ENCODE measurements at regions not wholly inside any gene's neighbourhood (a gene's known extent, or its start where the extent isn't known, plus 50 kb on each side); places are given as distances from the start of the nearest gene placed in this dataset.
A peak's percentile ranks its signal among the peaks of the same experiment; 100 is the strongest.

DNA sequence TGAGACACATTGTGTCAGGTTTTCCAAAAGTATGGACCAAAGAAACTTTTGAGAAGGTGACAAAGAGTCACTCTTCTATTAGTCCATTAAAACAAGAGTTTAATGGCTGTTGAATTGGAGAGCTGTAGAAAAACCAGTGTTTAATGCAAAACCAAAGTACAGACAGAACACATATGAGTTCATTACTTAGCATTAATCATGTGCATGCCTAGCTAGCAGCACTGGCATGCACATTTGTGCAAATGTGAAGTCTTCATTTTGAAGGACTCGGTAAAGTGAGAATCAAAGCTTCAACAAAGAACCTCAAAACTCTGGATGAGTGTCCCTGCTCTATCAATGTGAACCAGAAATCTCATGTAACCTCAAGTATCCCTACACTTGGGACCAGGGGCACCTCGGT, 256.3 kb upstream of the PPARGC1A start:
- intact Hi-C loops (cut with DNase I; ENCODE audit: low total_unique reads): no loop called here
- ATAC-seq (no peak), DNase-seq (no peak)
- Histone ChIP-seq H3K9me3 (no peaks in the 10 kb centered on the region), H3K4me1 (peaks cover 9 to 16% of the 10 kb centered on the region in 2 donors), H3K4me3 (no peak overlapping the region), H3K27me3 (no peaks in the 10 kb centered on the region), H3K36me3 (no peaks in the 10 kb centered on the region), H3K27ac (no peak overlapping the region)
- in situ Hi-C loops (cut with MboI; ENCODE audit: low sequenced_read_pairs in 4 of 4): no loop called here
- TF ChIP-seq, protein P1, sequence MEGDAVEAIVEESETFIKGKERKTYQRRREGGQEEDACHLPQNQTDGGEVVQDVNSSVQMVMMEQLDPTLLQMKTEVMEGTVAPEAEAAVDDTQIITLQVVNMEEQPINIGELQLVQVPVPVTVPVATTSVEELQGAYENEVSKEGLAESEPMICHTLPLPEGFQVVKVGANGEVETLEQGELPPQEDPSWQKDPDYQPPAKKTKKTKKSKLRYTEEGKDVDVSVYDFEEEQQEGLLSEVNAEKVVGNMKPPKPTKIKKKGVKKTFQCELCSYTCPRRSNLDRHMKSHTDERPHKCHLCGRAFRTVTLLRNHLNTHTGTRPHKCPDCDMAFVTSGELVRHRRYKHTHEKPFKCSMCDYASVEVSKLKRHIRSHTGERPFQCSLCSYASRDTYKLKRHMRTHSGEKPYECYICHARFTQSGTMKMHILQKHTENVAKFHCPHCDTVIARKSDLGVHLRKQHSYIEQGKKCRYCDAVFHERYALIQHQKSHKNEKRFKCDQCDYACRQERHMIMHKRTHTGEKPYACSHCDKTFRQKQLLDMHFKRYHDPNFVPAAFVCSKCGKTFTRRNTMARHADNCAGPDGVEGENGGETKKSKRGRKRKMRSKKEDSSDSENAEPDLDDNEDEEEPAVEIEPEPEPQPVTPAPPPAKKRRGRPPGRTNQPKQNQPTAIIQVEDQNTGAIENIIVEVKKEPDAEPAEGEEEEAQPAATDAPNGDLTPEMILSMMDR (IDR thresholded peaks at IDR 0.05 in 4 of 5, conservative IDR thresholded peaks at IDR 0.05 in 1 of 5): no peak
- TF ChIP-seq POLR2A (IDR thresholded peaks at IDR 0.05): no peak

DNA sequence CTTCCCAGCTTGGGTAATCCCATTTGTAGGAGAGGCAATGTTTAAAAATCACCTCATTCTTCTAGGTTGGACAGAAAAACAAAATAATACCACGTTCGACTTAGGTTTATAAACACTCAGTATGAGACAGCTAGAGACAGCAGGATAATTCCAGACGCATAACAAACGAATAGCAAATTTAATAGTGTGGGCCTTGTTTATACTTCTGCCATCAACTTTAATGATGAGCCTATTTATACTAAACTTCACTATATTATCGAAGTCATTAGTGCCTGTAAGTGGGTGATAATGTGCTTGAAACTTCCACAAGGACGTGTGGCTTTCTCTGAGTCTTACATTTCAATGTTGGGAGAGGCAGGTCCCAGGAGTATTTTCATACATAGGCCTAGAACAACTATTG, 255.7 kb upstream of the PPARGC1A start:
- in situ Hi-C loops (cut with MboI; ENCODE audit: low sequenced_read_pairs in 4 of 4): no loop called here
- H3K4me3 ChIP-seq: no peak overlapping the region
- intact Hi-C loops (cut with DNase I; ENCODE audit: low total_unique reads): no loop called here
- ATAC-seq (no peak), DNase-seq (no peak)
- H3K36me3 ChIP-seq: no peaks in the 10 kb centered on the region
- no peaks in the 10 kb centered on the region for H3K27me3 ChIP-seq
- TF ChIP-seq, protein P1 (IDR thresholded peaks at IDR 0.05 in 4 of 5, conservative IDR thresholded peaks at IDR 0.05 in 1 of 5): no peak
- TF ChIP-seq POLR2A (IDR thresholded peaks at IDR 0.05): no peak
- peaks cover 9 to 16% of the 10 kb centered on the region in 2 donors for H3K4me1 ChIP-seq
- H3K9me3 ChIP-seq: no peaks in the 10 kb centered on the region
- H3K27ac ChIP-seq: no peak overlapping the region

DNA sequence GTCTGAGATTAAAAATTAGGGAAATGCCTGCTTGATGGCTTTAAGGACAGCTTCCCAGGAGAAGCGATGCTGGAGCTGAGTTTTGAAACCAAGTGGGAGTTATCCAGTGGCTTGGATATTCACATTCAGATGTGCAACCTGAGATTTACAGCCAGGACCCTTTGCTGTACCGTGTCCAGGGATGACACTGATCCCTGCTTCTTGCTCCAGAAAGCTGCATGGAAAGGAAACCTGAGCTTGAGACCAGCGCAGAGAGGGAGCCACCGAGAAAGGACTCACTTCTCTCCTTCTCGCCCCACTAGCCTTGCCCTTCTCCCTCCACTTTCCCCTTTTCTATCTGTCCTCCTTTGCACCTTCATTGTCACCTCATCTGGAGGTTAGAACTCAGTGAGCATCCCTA, 254.5 kb upstream of the PPARGC1A start:
- ATAC-seq (no peak), DNase-seq (no peak)
- intact Hi-C loops (cut with DNase I; ENCODE audit: low total_unique reads): no loop called here
- Histone ChIP-seq H3K4me1 (peaks cover 9 to 16% of the 10 kb centered on the region in 2 donors), H3K4me3 (no peak overlapping the region), H3K27ac (no peak overlapping the region), H3K9me3 (no peaks in the 10 kb centered on the region), H3K27me3 (no peaks in the 10 kb centered on the region), H3K36me3 (no peaks in the 10 kb centered on the region)
- TF ChIP-seq, protein P1 (IDR thresholded peaks at IDR 0.05 in 4 of 5, conservative IDR thresholded peaks at IDR 0.05 in 1 of 5): no peak
- no peak for TF ChIP-seq POLR2A (IDR thresholded peaks at IDR 0.05)
- in situ Hi-C loops (cut with MboI; ENCODE audit: low sequenced_read_pairs in 4 of 4): no loop called here

DNA sequence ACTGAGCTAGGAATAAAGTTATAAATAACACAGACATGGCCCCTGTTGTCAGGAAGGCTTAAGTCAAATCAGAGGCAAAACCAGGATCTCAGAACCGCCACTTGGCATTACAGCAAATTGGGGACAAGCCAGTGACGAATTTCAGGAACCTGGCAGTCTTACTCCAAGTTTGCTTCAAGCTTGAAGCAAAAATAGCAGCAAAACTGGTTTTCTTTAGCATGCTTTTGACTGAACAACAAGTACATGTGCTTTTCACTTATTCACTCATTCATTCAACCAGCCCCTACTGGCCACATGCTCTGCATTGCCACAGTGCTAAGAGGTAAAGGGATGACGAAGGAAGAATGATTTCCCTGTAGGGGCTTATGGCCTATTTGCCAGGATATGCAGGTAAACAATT, 253.9 kb upstream of the PPARGC1A start:
- Histone ChIP-seq H3K36me3 (no peaks in the 10 kb centered on the region), H3K9me3 (no peaks in the 10 kb centered on the region), H3K4me1 (peaks cover 9 to 16% of the 10 kb centered on the region in 2 donors), H3K4me3 (no peak overlapping the region), H3K27ac (no peak overlapping the region), H3K27me3 (no peaks in the 10 kb centered on the region)
- intact Hi-C loops (cut with DNase I; ENCODE audit: low total_unique reads): no loop called here
- ATAC-seq (no peak), DNase-seq (no peak)
- TF ChIP-seq, protein P1 (IDR thresholded peaks at IDR 0.05 in 4 of 5, conservative IDR thresholded peaks at IDR 0.05 in 1 of 5): peak in 1 of 5 experiments; percentile 14
- no peak for TF ChIP-seq POLR2A (IDR thresholded peaks at IDR 0.05)
- in situ Hi-C loops (cut with MboI; ENCODE audit: low sequenced_read_pairs in 4 of 4): no loop called here

DNA sequence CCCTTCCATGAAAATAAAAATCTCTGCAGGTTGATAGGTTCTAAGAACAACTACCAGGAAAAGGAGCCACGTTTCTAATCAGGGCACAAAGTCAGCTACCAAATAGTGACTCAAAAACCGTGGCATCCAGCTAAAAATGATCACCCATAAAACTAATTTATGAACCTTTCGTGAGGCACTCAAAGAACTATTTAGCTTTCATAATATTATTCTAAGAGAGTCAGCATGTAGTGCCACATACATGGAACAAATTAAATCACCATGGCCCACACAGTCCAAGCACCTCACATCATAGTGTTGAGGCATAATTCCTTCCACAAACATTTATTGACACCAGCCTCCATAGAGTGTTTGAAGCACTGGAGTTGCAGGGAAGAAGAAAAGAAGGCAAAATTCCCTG, 252.0 kb upstream of the PPARGC1A start:
- DNase-seq (no peak), ATAC-seq (no peak)
- no peak overlapping the region for H3K4me3 ChIP-seq
- in situ Hi-C loops (cut with MboI; ENCODE audit: low sequenced_read_pairs in 4 of 4) (no loop called here), intact Hi-C loops (cut with DNase I; ENCODE audit: low total_unique reads) (no loop called here)
- no peaks in the 10 kb centered on the region for H3K9me3 ChIP-seq
- H3K4me1 ChIP-seq: peaks cover 9 to 16% of the 10 kb centered on the region in 2 donors
- H3K36me3 ChIP-seq: no peaks in the 10 kb centered on the region
- H3K27ac ChIP-seq: no peak overlapping the region
- H3K27me3 ChIP-seq: no peaks in the 10 kb centered on the region
- no peak for TF ChIP-seq POLR2A (IDR thresholded peaks at IDR 0.05)
- TF ChIP-seq, protein P1 (IDR thresholded peaks at IDR 0.05 in 4 of 5, conservative IDR thresholded peaks at IDR 0.05 in 1 of 5): no peak
